ENCODE measurements at regions not wholly inside any gene's neighbourhood (a gene's known extent, or its start where the extent isn't known, plus 50 kb on each side); places are given as distances from the start of the nearest gene placed in this dataset.
"Not testable (repeated sequence)": the region's sequence is repeated elsewhere in the genome, so short reads cannot be mapped to it uniquely, and the experiment has no call there.

DNA sequence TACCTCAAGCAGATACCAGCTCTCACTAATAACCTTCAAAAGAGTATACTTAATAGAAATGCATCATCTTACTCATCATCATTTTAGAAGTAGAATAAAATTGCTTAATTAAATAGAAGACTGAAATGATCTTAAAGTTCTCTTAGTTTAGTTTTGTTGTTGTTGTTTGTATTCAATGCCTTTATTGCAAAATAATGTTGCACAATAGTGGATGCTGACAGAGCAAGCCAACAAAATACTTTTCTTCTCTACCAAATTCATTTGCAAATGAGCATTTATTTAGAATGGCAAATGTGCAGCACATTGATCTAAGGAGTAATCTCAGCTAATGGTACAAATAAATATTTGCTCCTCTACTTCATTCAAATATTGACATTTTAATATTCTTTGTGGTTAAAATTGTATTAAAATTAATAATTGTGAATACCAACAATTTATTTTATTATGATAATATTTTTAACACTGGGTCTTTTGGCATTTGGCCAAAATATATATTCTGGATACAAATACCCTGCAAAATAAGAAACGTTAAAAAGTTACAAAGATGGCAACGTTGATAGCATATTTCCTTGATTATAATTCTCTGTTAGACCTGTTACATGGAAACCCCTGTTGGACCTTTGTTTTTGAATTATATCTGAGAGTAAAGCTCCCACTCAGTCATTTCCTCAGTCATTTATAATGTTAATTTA lies 496.1 kb downstream of the RERGL start:
- DNase-seq (ENCODE audit: insufficient read length) = no peak
- no peak for FAIRE-seq
- TF ChIP-seq POLR2A (IDR thresholded peaks at IDR 0.05; ENCODE audit: low read depth, low read length) = no peak
- no peak for TF ChIP-seq TAF1 (IDR thresholded peaks at IDR 0.05; ENCODE audit: borderline replicate concordance, low read depth, low read length)
- no peak for TF ChIP-seq POLR2AphosphoS5 (IDR thresholded peaks at IDR 0.05; ENCODE audit: low read depth, low read length)

DNA sequence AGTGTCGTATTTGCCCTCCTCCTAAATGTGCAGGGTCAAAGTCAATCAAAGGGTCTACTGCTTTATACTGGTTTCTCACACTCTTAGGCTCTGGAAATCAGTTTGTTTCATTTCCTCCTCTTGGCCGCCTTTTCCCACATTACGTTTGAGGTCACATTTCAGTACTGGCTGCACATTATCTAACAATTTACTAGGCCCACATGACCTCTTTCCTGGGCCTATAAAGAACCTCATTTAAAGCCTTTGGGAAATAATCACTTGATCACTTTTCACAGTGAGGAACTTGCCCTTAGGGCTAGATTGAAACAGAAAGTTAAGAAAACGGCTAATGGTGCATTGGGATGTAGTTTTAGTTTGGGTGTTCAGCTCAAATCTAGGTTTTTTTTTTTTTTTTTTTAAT lies 497.5 kb downstream of the RERGL start:
- TF ChIP-seq POLR2A (IDR thresholded peaks at IDR 0.05; ENCODE audit: low read depth, low read length) (no peak), POLR2AphosphoS5 (IDR thresholded peaks at IDR 0.05; ENCODE audit: low read depth, low read length) (no peak), TAF1 (IDR thresholded peaks at IDR 0.05; ENCODE audit: borderline replicate concordance, low read depth, low read length) (no peak)
- DNase-seq (ENCODE audit: insufficient read length) (no peak), FAIRE-seq (no peak)

DNA sequence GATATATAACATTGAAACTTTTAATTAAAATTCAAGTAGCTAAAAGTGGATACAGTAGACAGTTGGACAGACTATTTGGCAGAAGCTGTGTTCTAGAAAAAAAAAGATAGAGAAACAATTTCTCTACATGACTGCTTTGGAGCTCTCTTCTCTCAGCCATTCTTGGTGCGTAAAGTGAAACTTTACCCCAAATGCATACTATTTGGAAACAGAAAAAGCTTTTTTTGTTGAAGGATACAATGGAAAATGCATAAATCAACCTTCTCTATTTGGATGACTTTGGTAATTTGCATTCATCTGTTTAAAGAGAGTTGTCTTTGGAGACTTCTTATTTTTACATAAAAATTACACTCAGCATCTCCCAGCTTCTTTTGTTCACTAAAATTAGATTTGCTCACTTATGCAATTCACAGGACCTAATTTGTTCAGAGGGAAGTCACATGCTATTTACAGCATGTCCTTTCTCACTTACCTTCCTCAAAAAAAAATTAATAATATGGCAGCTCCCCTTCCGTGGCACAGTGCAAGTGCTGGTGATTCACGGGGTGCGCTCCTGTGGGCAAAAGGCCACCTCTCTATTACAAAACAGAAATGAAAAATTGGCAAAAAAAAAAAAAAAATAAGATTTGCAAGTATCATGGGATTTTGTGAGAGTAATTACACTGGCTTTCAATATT lies 498.9 kb downstream of the RERGL start:
- DNase-seq (ENCODE audit: insufficient read length) (no peak), FAIRE-seq (no peak)
- TF ChIP-seq POLR2AphosphoS5 (IDR thresholded peaks at IDR 0.05; ENCODE audit: low read depth, low read length) = no peak
- no peak for TF ChIP-seq TAF1 (IDR thresholded peaks at IDR 0.05; ENCODE audit: borderline replicate concordance, low read depth, low read length)
- no peak for TF ChIP-seq POLR2A (IDR thresholded peaks at IDR 0.05; ENCODE audit: low read depth, low read length)

DNA sequence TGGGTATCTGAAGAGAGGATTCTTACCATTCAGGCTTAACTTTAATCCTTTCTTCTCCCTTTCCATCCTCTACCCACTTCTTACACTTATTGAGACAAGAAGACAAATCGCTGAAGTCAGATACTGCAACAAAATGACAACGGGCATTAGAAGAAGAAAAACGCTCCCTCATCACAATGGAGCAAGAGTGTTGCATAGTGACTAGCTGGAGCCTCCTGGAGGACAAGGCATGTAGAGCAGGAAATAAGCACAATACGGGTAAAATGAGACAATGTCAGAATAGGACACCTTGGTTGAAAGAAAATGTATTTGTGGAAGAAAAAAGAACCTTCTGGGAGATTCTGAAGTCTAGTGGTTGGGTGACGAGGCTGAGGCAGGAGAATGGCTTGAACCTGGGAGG lies 501.0 kb downstream of the RERGL start:
- DNase-seq (ENCODE audit: insufficient read length) (no peak), FAIRE-seq (no peak)
- TF ChIP-seq POLR2AphosphoS5 (IDR thresholded peaks at IDR 0.05; ENCODE audit: low read depth, low read length) (no peak), POLR2A (IDR thresholded peaks at IDR 0.05; ENCODE audit: low read depth, low read length) (no peak), TAF1 (IDR thresholded peaks at IDR 0.05; ENCODE audit: borderline replicate concordance, low read depth, low read length) (no peak)

DNA sequence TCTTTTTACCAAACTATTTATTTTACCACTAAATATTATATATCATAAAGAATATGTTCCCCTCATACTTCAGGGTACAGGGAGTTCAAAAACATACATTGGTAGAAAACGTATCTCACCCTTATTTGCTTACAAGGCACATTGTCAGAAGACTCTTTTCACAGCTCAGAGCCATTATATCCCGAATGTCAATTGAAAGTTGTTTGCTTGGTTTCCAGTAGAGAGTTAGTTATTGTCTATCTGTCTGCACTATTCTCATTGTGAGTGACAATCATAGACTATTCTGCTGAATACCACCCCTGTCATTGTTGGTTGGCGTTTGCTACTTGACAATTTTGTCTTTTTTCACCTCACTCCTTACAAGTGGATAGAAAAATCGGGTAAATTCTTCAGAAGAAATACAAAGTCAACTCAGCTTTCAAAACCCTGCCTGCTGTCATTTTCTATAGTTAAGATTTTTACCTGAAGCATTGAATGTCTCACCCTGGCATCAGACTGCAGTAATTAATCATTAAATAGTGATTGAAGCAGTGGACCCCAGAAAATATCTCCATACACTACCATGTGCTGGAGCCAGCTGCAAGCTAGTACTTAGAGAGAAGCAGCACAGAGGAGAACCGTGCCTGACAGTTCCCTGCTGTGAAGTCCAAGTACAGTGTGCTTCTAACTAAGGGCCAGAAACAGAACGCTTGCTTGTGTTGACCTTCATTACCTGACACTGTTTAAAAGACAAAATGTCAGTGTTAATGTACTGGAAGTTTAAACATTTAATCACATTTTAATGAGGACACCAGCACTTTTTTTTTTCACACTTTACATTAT lies 510.6 kb downstream of the RERGL start:
- FAIRE-seq = no peak
- DNase-seq (ENCODE audit: insufficient read length) = no peak
- TF ChIP-seq POLR2AphosphoS5 (IDR thresholded peaks at IDR 0.05; ENCODE audit: low read depth, low read length) = no peak
- no peak for TF ChIP-seq TAF1 (IDR thresholded peaks at IDR 0.05; ENCODE audit: borderline replicate concordance, low read depth, low read length)
- TF ChIP-seq POLR2A (IDR thresholded peaks at IDR 0.05; ENCODE audit: low read depth, low read length) = no peak

DNA sequence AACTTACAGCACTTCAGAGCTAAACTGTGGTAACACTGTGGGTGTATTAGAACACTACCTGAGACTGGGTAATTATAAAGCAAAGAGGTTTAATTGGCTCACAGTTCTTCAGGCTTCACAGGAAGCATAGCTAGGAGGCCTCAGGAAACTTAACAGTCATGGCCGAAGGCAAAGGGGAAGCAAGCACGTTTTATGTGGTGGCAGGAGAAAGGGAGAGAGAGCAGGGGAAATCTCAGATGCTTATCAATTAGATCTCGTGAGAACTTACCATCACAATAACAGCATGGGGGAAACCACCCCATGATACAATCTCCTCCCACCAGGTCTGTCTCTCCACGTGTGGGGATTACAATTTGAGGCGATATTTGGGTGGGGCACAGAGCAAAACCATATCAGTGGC lies 512.6 kb downstream of the RERGL start:
- FAIRE-seq (no peak), DNase-seq (ENCODE audit: insufficient read length) (no peak)
- TF ChIP-seq POLR2A (IDR thresholded peaks at IDR 0.05; ENCODE audit: low read depth, low read length) = no peak
- no peak for TF ChIP-seq TAF1 (IDR thresholded peaks at IDR 0.05; ENCODE audit: borderline replicate concordance, low read depth, low read length)
- no peak for TF ChIP-seq POLR2AphosphoS5 (IDR thresholded peaks at IDR 0.05; ENCODE audit: low read depth, low read length)

DNA sequence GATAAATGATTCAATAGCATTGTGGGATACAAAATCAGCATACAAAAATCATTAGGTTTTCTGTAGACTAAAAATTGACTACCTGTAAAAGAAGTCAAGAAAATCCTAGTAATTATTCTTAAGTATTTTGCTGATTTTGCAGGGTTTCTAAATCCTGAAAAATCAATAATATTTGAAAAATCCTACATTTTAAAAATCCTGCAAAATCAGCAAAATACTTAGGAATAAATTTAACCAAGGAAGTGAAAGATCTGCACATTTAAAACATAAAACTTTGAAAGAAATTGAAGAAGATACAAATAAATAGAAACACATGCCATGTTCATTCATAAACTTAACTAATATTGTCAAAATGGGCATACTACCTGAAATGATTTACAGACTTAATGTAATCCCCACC lies 517.7 kb downstream of the RERGL start:
- DNase-seq (ENCODE audit: insufficient read length) (no peak), FAIRE-seq (no peak)
- TF ChIP-seq POLR2A (IDR thresholded peaks at IDR 0.05; ENCODE audit: low read depth, low read length) (no peak), POLR2AphosphoS5 (IDR thresholded peaks at IDR 0.05; ENCODE audit: low read depth, low read length) (no peak), TAF1 (IDR thresholded peaks at IDR 0.05; ENCODE audit: borderline replicate concordance, low read depth, low read length) (no peak)

DNA sequence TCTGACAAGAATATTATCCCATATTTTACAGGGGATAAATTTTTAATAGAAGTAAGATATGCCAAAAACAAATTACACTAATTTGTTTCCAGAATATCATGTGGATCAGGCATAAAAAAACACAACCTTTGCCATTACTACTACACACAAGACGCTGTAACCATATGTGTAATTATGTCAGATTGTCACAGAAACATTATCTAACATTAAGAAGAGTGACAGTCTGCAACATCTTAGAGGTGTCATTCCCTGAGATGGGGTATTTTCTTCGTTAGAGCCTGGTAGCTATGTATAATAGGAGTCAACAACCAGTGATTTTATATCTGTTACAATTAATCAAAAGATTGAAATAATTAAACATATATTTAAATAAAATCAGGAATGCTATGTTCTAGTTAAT lies 518.9 kb downstream of the RERGL start:
- TF ChIP-seq POLR2A (IDR thresholded peaks at IDR 0.05; ENCODE audit: low read depth, low read length) (no peak), TAF1 (IDR thresholded peaks at IDR 0.05; ENCODE audit: borderline replicate concordance, low read depth, low read length) (no peak), POLR2AphosphoS5 (IDR thresholded peaks at IDR 0.05; ENCODE audit: low read depth, low read length) (no peak)
- no peak for FAIRE-seq
- no peak for DNase-seq (ENCODE audit: insufficient read length)

DNA sequence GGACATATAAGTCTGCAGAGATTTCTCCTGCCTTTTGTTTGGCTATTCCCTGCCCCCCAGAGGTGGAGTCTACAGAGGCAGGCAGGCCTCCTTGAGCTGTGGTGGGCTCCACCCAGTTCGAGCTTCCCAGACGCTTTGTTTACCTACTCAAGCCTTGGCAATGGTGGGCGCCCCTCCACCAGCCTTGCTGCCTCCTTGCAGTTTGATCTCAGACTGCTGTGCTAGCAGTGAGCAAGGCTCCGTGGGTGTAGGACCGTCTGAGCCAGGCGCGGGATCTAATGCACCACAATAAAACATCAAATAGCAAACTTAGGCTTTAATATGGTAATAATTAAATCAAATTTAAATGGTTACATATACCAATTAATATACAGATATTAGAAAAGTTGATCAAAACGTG lies 525.4 kb downstream of the RERGL start:
- FAIRE-seq; DNase-seq (ENCODE audit: insufficient read length): not testable (repeated sequence)

DNA sequence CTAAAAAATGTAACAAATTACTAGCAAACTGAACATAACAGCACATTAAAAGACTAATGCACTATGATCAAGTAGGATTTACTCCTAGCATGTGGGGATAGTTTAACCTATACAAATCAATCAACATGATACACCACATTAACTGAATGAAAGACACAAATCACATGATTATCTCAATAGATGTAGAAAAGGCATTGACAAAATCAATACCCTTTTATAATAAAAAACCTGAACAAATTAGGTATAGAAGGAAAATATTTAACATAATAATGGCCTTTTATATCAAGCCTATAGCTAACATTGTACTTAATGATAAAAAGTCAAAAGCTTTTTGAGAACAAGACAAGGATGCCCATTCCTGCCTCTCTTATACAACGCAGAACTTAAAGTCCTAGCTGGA lies 540.0 kb downstream of the RERGL start:
- TF ChIP-seq POLR2AphosphoS5 (IDR thresholded peaks at IDR 0.05; ENCODE audit: low read depth, low read length) (no peak), TAF1 (IDR thresholded peaks at IDR 0.05; ENCODE audit: borderline replicate concordance, low read depth, low read length) (no peak), POLR2A (IDR thresholded peaks at IDR 0.05; ENCODE audit: low read depth, low read length) (no peak)
- FAIRE-seq = no peak
- no peak for DNase-seq (ENCODE audit: insufficient read length)

DNA sequence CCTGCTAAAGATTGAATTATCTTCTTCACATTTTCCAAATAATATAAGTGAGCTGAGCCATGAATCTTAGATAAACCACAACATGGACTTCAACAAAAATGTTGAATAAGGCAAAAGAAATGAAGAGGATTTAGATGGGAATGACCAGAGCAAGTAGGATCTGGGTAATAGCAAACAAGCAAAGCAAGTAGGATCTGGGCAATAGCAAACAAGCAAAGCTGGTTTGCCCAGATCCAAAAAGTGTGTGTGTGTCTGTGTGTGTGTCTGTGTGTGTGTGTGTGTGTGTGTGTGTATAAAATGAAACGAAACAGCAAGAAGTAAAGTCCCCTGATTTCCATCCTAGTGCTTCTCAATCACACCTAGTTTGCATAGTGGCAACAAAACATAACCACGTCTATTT lies 549.1 kb downstream of the RERGL start:
- no peak for TF ChIP-seq POLR2A (IDR thresholded peaks at IDR 0.05; ENCODE audit: low read depth, low read length)
- no peak for TF ChIP-seq POLR2AphosphoS5 (IDR thresholded peaks at IDR 0.05; ENCODE audit: low read depth, low read length)
- no peak for TF ChIP-seq TAF1 (IDR thresholded peaks at IDR 0.05; ENCODE audit: borderline replicate concordance, low read depth, low read length)
- no peak for FAIRE-seq
- DNase-seq (ENCODE audit: insufficient read length) = no peak

DNA sequence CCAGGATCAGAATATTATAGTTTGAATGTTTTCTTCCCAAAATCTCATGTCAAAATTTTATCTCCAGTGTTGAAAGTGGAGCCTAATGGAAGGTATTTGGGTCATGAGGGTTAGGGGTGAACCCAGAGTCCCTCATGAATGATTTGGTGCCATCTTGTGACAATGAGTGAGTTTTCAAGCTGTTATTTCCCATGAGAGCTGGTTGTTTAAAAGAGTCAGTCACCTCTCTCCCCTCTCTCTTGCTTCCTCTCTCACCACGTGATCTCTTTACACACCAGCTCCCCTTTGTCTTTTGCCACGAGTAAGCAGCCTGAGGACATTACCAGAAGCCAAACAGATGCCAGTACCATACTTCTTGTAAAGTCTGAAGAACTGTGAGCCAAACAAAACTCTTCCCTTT lies 561.6 kb downstream of the RERGL start:
- TF ChIP-seq POLR2A (IDR thresholded peaks at IDR 0.05; ENCODE audit: low read depth, low read length) = no peak
- no peak for TF ChIP-seq TAF1 (IDR thresholded peaks at IDR 0.05; ENCODE audit: borderline replicate concordance, low read depth, low read length)
- no peak for TF ChIP-seq POLR2AphosphoS5 (IDR thresholded peaks at IDR 0.05; ENCODE audit: low read depth, low read length)
- no peak for FAIRE-seq
- no peak for DNase-seq (ENCODE audit: insufficient read length)

Measured in GM12892 (cell line).